Astrocyte (in vitro differentiated cells and primary cell): ENCODE measurements at regions not wholly inside any gene's neighbourhood (a gene's known extent, or its start where the extent isn't known, plus 50 kb on each side); places are given as distances from the start of the nearest gene placed in this dataset.

Experiments
- DNase-seq: peaks from one replicate; pipeline ENCODE4 v3.0.0-alpha.2; 2010; ENCODE audit warnings: low read depth
- FAIRE-seq: peaks from 2 replicates; lab custom pipeline; 2011; peaks lifted over from hg19 to GRCh38; lab: Jason Lieb, UNC
- H2AFZ ChIP-seq: 2 replicates; pipeline ENCODE4 v1.6.0; 2012; ENCODE audit warnings: low read depth, low read length, inconsistent platforms
- H3K27ac ChIP-seq: 2 replicates; pipeline ENCODE4 v1.5.1; 2011; ENCODE audit warnings: low read depth, low read length, inconsistent platforms
- H3K27me3 ChIP-seq: 2 replicates; pipeline ENCODE4 v1.6.0; 2011; ENCODE audit warnings: low read length, inconsistent platforms; ENCODE audit not compliant: insufficient read depth
- H3K36me3 ChIP-seq: 2 replicates; pipeline ENCODE4 v1.5.1; 2011; ENCODE audit warnings: low read length, inconsistent platforms; ENCODE audit not compliant: insufficient read depth
- H3K4me1 ChIP-seq: 2 replicates; pipeline ENCODE4 v1.5.1; 2011; ENCODE audit warnings: low read length, inconsistent platforms; ENCODE audit not compliant: insufficient read depth
- H3K4me2 ChIP-seq: 2 replicates; pipeline ENCODE4 v1.6.0; 2012; ENCODE audit warnings: low read length, inconsistent platforms
- H3K4me3 ChIP-seq: 2 replicates; pipeline ENCODE4 v1.5.1; 2011; ENCODE audit warnings: low read depth, mild to moderate bottlenecking, low read length, inconsistent platforms; ENCODE audit not compliant: insufficient read depth
- H3K79me2 ChIP-seq: 2 replicates; pipeline ENCODE4 v1.6.0; 2012; ENCODE audit warnings: mild to moderate bottlenecking, low read length, inconsistent platforms; ENCODE audit not compliant: insufficient read depth
- H3K9ac ChIP-seq: 2 replicates; pipeline ENCODE4 v1.6.0; 2012; ENCODE audit warnings: mild to moderate bottlenecking, low read length, inconsistent platforms
- H3K9me3 ChIP-seq: 2 replicates; pipeline ENCODE4 v1.5.1; 2012; ENCODE audit warnings: low read depth, mild to moderate bottlenecking, low read length, inconsistent platforms; ENCODE audit not compliant: insufficient read depth
- H4K20me1 ChIP-seq: 2 replicates; pipeline ENCODE4 v1.6.0; 2012; ENCODE audit warnings: low read length, inconsistent platforms; ENCODE audit not compliant: insufficient read depth
- H3K27ac Mint-ChIP-seq: one replicate; pipeline ENCODE4 v1.8.0; 2021; ENCODE audit warnings: mild to moderate bottlenecking, mixed read lengths; ENCODE audit not compliant: unreplicated experiment
- H3K27me3 Mint-ChIP-seq: one replicate; pipeline ENCODE4 v1.8.0; 2021; ENCODE audit warnings: low read depth, mixed read lengths; ENCODE audit not compliant: unreplicated experiment
- H3K36me3 Mint-ChIP-seq: one replicate; pipeline ENCODE4 v1.8.0; 2021; ENCODE audit warnings: low read depth, mixed read lengths; ENCODE audit not compliant: unreplicated experiment
- H3K4me1 Mint-ChIP-seq: one replicate; pipeline ENCODE4 v1.8.0; 2021; ENCODE audit warnings: low read depth, mixed read lengths; ENCODE audit not compliant: unreplicated experiment
- H3K4me3 Mint-ChIP-seq: one replicate; pipeline ENCODE4 v1.8.0; 2021; ENCODE audit warnings: mild to moderate bottlenecking, moderate library complexity, mixed read lengths; ENCODE audit not compliant: unreplicated experiment
- H3K9me3 Mint-ChIP-seq: one replicate; pipeline ENCODE4 v1.8.0; 2021; ENCODE audit warnings: mild to moderate bottlenecking, mixed read lengths; ENCODE audit not compliant: unreplicated experiment
- EZH2 ChIP-seq: IDR thresholded peaks from 2 replicates; pipeline ENCODE4 v1.6.1; 2012; ENCODE audit warnings: mild to moderate bottlenecking, low read length, inconsistent platforms; ENCODE audit not compliant: insufficient read depth
- TF ChIP-seq, protein P1 (sequence below): IDR thresholded peaks from 2 replicates; pipeline ENCODE4 v1.5.1; 2011; ENCODE audit warnings: low read depth, mild to moderate bottlenecking, inconsistent platforms, low read length, moderate library complexity; ENCODE audit not compliant: insufficient read depth

DNA sequence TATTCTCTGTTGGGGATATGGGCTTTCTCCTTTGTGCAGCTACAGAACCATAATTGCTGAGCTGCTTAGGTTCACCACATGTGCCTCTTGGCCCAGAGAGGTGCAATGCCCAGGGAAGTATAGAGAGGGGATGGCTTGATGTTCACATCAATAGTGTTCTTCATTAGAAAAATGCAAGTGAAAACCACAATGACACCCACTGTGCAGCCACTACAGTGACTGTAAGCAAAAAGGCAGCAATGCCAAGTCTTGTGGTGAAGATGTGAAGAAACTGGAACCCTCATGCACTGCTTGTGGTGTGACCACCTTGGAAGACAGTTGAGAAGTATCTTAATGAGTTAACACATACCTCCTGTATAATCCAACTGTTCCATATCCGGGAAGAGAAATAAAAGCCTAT is 318.9 kb upstream of the ZMIZ1 start:
- Histone ChIP-seq H3K36me3 (no peaks in the 10 kb centered on the region), H3K27me3 (peaks cover 3% of the 10 kb centered on the region), H3K79me2 (no peaks in the 10 kb centered on the region), H3K4me2 (no peak overlapping the region), H3K4me1 (peaks cover 10% of the 10 kb centered on the region), H3K9ac (no peak overlapping the region), H2AFZ (no peak overlapping the region), H4K20me1 (no peaks in the 10 kb centered on the region), H3K27ac (no peak overlapping the region), H3K4me3 (no peak overlapping the region), H3K9me3 (no peaks in the 10 kb centered on the region)
- TF ChIP-seq, protein P1, sequence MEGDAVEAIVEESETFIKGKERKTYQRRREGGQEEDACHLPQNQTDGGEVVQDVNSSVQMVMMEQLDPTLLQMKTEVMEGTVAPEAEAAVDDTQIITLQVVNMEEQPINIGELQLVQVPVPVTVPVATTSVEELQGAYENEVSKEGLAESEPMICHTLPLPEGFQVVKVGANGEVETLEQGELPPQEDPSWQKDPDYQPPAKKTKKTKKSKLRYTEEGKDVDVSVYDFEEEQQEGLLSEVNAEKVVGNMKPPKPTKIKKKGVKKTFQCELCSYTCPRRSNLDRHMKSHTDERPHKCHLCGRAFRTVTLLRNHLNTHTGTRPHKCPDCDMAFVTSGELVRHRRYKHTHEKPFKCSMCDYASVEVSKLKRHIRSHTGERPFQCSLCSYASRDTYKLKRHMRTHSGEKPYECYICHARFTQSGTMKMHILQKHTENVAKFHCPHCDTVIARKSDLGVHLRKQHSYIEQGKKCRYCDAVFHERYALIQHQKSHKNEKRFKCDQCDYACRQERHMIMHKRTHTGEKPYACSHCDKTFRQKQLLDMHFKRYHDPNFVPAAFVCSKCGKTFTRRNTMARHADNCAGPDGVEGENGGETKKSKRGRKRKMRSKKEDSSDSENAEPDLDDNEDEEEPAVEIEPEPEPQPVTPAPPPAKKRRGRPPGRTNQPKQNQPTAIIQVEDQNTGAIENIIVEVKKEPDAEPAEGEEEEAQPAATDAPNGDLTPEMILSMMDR = no peak
- no peak for TF ChIP-seq EZH2
- H3K27me3 Mint-ChIP-seq = peaks cover 40% of the 10 kb centered on the region
- peak; percentile 61 for DNase-seq
- FAIRE-seq = no peak
- H3K27ac Mint-ChIP-seq = no peak overlapping the region
- H3K4me1 Mint-ChIP-seq = peaks cover 20% of the 10 kb centered on the region
- H3K9me3 Mint-ChIP-seq = peaks cover 5% of the 10 kb centered on the region
- H3K4me3 Mint-ChIP-seq = no peak overlapping the region
- H3K36me3 Mint-ChIP-seq = peaks cover 1% of the 10 kb centered on the region

DNA sequence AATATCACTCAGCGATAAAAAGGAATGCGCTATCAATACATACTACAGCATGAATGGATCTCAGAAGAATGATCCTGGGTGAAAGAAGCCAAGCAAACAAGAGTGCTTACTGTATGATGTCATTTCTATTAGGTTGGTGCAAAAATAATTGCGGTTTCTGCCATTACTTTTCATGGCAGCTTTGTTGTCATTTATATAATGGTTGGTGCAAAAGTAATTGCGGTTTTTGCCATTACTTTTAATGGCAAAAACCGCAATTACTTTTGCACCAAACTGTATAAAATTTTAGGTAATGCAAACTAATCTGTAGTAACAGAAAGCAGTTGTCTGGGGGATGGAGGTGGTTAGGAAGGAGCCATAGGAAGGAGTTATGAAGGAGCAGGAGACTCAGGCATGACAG is 318.3 kb upstream of the ZMIZ1 start:
- Histone ChIP-seq H3K4me1 (peaks cover 15% of the 10 kb centered on the region), H3K79me2 (no peaks in the 10 kb centered on the region), H3K9me3 (no peaks in the 10 kb centered on the region), H3K4me3 (no peak overlapping the region), H4K20me1 (no peaks in the 10 kb centered on the region), H3K36me3 (no peaks in the 10 kb centered on the region), H3K27me3 (peaks cover 2% of the 10 kb centered on the region), H3K9ac (no peak overlapping the region), H3K4me2 (no peak overlapping the region), H2AFZ (no peak overlapping the region), H3K27ac (no peak overlapping the region)
- FAIRE-seq = no peak
- peaks cover 25% of the 10 kb centered on the region for H3K4me1 Mint-ChIP-seq
- no peak for TF ChIP-seq EZH2
- TF ChIP-seq, protein P1 = no peak
- peaks cover 35% of the 10 kb centered on the region for H3K27me3 Mint-ChIP-seq
- peaks cover 5% of the 10 kb centered on the region for H3K9me3 Mint-ChIP-seq
- no peak for DNase-seq
- H3K4me3 Mint-ChIP-seq = no peak overlapping the region
- H3K27ac Mint-ChIP-seq = no peak overlapping the region
- peaks cover 1% of the 10 kb centered on the region for H3K36me3 Mint-ChIP-seq

DNA sequence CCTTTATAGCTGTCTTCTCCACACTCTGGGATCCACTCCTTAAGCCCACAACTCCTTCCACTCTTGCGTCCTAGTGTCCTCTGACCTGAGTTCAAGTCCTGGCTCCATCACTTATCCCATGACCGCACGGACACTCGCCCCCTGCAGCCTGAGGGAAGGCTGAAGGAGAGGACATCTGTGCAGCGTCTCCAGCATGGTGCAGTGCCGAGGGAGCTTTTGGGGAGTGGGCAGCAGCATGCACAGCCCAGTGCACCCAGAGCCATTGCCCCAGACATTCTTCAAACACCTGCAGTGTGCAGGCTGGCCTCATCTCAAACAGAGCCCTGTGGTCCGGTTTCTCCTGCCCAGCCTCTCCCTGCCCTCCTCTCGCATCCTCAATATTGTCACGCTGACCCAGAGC is 317.1 kb upstream of the ZMIZ1 start:
- Histone ChIP-seq H3K9me3 (no peaks in the 10 kb centered on the region), H3K79me2 (no peaks in the 10 kb centered on the region), H4K20me1 (no peaks in the 10 kb centered on the region), H3K4me3 (no peak overlapping the region), H3K9ac (no peak overlapping the region), H2AFZ (no peak overlapping the region), H3K4me2 (no peak overlapping the region), H3K4me1 (peaks cover 27% of the 10 kb centered on the region), H3K27me3 (peaks cover 2% of the 10 kb centered on the region), H3K36me3 (no peaks in the 10 kb centered on the region), H3K27ac (no peak overlapping the region)
- H3K9me3 Mint-ChIP-seq = peaks cover 7% of the 10 kb centered on the region
- DNase-seq (no peak), FAIRE-seq (no peak)
- TF ChIP-seq, protein P1 = no peak
- peaks cover 24% of the 10 kb centered on the region for H3K27me3 Mint-ChIP-seq
- no peak overlapping the region for H3K4me3 Mint-ChIP-seq
- peaks cover 1% of the 10 kb centered on the region for H3K36me3 Mint-ChIP-seq
- H3K4me1 Mint-ChIP-seq = peaks cover 35% of the 10 kb centered on the region
- no peak overlapping the region for H3K27ac Mint-ChIP-seq
